ENCODE measurements at regions not wholly inside any gene's neighbourhood (a gene's known extent, or its start where the extent isn't known, plus 50 kb on each side); places are given as distances from the start of the nearest gene placed in this dataset.
"Not testable (repeated sequence)": the region's sequence is repeated elsewhere in the genome, so short reads cannot be mapped to it uniquely, and the experiment has no call there.

DNA sequence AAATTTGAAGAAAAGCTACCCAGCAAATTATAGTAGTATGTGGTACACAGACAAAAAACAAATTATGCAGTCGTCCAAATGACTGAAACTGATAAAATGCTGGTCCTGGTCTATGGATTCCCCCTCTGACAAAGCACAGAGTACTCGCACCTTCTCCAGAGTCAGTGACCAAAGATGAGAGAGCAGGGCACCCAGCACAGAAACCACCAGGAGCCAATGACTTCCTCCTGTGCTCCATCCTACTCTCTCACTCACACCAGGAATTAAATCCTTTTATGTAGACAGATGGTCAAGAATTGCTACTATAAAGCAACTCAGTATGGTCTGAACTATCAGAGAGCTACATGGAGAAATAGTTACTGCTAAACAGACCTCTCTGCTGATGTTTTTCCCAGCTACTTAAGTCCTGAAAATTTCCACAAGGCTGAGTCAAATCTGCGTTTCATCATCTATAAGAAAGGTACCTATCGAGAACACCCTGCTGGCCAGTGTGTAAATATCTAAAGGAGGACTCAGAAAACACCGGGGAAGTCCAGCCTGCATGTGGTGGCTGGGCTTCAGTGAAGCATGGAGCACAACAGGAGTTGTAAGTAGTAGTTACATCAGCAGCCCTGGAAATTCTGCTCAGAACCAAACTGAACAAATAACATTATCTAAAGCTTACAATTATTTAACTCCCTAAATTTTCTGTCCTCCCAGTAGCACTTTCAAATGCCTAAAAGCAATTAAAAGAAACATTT lies 84.5 kb upstream of the FBXO28 start:
- H3K4me3 ChIP-seq, H3K4me1 ChIP-seq, DNase-seq, H3K27ac ChIP-seq, H3K9me3 ChIP-seq, H3K27me3 ChIP-seq, H3K36me3 ChIP-seq: not testable (repeated sequence)

GRCh38 chr1:224028802-224029201 lies 85.1 kb upstream of the FBXO28 start:
- H3K9me3 ChIP-seq, H3K27me3 ChIP-seq, DNase-seq, H3K36me3 ChIP-seq, H3K4me3 ChIP-seq, H3K4me1 ChIP-seq, H3K27ac ChIP-seq: not testable (repeated sequence)

- not testable (repeated sequence) for H3K9me3 ChIP-seq, H3K27ac ChIP-seq, H3K36me3 ChIP-seq, DNase-seq, H3K27me3 ChIP-seq, H3K4me3 ChIP-seq, H3K4me1 ChIP-seq
Observed at GRCh38 chr1:224023122-224023521, 90.8 kb upstream of the FBXO28 start.

- H3K27me3 ChIP-seq, DNase-seq, H3K4me3 ChIP-seq, H3K4me1 ChIP-seq, H3K27ac ChIP-seq, H3K9me3 ChIP-seq, H3K36me3 ChIP-seq: not testable (repeated sequence)
Observed at GRCh38 chr1:224022249-224022970, 91.5 kb upstream of the FBXO28 start.

GRCh38 chr1:224019866-224020265 lies 94.0 kb upstream of the FBXO28 start:
- not testable (repeated sequence) for H3K4me3 ChIP-seq, H3K36me3 ChIP-seq, H3K4me1 ChIP-seq, H3K27ac ChIP-seq, DNase-seq, H3K9me3 ChIP-seq, H3K27me3 ChIP-seq

DNA sequence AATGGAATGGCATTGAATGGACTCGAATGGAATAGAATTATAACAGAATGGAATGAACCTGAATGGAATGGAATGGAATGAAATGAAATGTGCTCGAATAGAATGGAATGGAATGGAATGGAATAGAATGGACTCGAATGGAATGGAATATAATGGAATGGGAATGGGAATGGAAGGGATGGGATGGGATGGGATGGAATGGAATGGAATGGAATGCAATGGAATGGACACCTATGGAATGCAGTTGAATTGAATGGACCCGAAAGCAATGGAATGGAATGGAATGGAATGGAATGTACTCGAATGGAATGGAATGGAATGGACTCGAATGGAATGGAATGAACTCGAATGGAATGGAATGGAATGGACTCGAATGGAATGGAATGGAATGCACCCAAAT lies 98.1 kb upstream of the FBXO28 start:
- H3K4me1 ChIP-seq, H3K27me3 ChIP-seq, H3K27ac ChIP-seq, H3K4me3 ChIP-seq, H3K9me3 ChIP-seq, H3K36me3 ChIP-seq, DNase-seq: not testable (repeated sequence)

DNA sequence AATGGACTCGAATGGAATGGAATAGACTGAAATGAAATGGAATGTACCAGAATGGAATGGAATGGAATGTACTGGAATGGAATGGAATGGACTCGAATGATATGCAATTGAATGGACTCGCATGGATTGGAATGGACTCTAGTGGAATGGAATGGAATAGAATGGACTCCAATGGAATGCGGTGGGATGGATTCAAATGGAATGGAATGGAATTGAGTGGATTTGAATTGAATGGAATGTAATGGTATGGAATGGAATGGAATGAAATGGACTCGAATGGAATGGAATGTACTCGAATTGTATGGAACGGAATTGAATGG lies 99.6 kb upstream of the FBXO28 start:
- Histone ChIP-seq H3K36me3 (no peaks in the 10 kb centered on the region), H3K9me3 (peaks cover 0 to 9% (median 0%) of the 10 kb centered on the region in 4 donors), H3K4me1 (no peaks in the 10 kb centered on the region), H3K27ac (no peak overlapping the region), H3K4me3 (no peak overlapping the region), H3K27me3 (no peaks in the 10 kb centered on the region)
- TF ChIP-seq POLR2A (IDR thresholded peaks at IDR 0.05) = no peak
- TF ChIP-seq, protein P1, sequence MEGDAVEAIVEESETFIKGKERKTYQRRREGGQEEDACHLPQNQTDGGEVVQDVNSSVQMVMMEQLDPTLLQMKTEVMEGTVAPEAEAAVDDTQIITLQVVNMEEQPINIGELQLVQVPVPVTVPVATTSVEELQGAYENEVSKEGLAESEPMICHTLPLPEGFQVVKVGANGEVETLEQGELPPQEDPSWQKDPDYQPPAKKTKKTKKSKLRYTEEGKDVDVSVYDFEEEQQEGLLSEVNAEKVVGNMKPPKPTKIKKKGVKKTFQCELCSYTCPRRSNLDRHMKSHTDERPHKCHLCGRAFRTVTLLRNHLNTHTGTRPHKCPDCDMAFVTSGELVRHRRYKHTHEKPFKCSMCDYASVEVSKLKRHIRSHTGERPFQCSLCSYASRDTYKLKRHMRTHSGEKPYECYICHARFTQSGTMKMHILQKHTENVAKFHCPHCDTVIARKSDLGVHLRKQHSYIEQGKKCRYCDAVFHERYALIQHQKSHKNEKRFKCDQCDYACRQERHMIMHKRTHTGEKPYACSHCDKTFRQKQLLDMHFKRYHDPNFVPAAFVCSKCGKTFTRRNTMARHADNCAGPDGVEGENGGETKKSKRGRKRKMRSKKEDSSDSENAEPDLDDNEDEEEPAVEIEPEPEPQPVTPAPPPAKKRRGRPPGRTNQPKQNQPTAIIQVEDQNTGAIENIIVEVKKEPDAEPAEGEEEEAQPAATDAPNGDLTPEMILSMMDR (IDR thresholded peaks at IDR 0.05) = no peak
- DNase-seq = no peak

- H3K36me3 ChIP-seq, H3K4me1 ChIP-seq, DNase-seq: not testable (repeated sequence)
Observed at GRCh38 chr1:224013626-224014329, 100.1 kb upstream of the FBXO28 start.

DNA sequence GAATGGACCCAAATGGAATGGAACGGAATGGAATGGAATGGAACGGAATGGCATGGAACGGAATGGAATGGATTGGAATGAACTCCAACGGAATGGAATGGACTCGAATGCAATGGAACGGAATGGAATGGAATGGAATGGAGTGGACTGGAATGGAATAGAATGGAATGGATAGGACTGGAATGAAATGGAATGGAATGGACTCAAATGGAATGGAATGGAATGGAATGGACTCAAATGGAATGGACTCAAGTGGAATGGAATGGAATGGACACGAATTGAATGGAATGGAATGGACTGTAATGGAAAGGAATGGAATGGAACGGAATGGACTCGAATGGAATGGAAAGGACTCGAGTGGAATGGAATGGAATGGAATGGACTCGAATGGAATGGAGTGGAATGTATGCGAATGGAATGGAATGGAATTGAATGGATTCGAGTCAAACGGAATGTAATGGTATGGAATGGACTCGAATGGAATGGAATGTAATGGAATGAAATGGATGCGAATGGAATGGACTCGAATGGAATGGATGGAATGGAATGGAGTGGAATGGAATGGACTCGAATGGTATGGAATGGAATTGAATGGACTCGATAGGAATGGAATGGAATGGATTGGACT lies 101.0 kb upstream of the FBXO28 start:
- not testable (repeated sequence) for H3K36me3 ChIP-seq, H3K4me1 ChIP-seq, DNase-seq

More at GRCh38 chr1:224013626-224014329, 100.1 kb upstream of the FBXO28 start:
- H3K27ac ChIP-seq, H3K4me3 ChIP-seq, H3K9me3 ChIP-seq, H3K27me3 ChIP-seq: not testable (repeated sequence)

GRCh38 chr1:224012162-224012561 lies 101.7 kb upstream of the FBXO28 start:
- DNase-seq, H3K27me3 ChIP-seq, H3K36me3 ChIP-seq, H3K27ac ChIP-seq, H3K4me1 ChIP-seq, H3K9me3 ChIP-seq, H3K4me3 ChIP-seq: not testable (repeated sequence)

More for the DNA sequence above, 101.0 kb upstream of the FBXO28 start:
- not testable (repeated sequence) for H3K27ac ChIP-seq, H3K4me3 ChIP-seq, H3K9me3 ChIP-seq, H3K27me3 ChIP-seq

DNA sequence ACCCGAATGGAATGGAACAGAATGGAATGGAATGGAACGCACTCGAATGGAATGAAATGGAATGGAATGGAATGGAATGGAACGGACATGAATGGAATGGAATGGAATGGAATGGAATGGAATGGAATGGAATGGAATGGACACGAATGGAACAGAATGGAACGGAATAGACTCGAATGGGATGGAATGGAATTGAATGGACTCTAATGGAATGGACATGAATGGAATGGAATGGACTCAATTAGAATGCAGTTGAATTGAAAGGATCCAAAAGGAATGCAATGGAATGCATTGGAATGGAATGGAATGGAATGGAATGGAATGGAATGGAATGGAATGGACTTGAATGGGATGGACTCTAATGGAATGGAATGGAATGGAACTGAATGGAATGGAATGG lies 102.2 kb upstream of the FBXO28 start:
- not testable (repeated sequence) for H3K4me1 ChIP-seq, DNase-seq, H3K27ac ChIP-seq, H3K36me3 ChIP-seq, H3K27me3 ChIP-seq, H3K4me3 ChIP-seq, H3K9me3 ChIP-seq

DNA sequence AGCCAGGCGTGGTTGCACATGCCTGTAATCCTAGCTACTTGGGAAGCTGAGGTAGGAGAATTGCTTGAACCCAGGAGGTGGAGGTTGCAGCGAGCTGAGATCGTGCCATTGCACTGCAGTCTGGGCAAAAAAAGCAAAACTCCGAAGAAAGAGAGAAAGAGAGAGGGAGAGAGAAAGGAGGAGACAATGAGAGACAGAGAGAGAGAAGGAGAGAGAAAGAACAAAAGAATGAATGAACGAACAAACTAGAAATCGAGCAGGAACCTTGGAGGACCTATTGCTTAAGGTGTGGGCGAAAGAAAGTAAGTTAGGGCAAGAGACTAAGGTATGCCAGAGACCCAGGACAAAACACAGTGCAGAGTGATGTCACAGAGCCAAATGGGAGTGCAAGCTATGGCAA lies 102.8 kb upstream of the FBXO28 start:
- not testable (repeated sequence) for H3K9me3 ChIP-seq, H3K4me3 ChIP-seq, H3K4me1 ChIP-seq, H3K27ac ChIP-seq, DNase-seq, H3K27me3 ChIP-seq, H3K36me3 ChIP-seq

DNA sequence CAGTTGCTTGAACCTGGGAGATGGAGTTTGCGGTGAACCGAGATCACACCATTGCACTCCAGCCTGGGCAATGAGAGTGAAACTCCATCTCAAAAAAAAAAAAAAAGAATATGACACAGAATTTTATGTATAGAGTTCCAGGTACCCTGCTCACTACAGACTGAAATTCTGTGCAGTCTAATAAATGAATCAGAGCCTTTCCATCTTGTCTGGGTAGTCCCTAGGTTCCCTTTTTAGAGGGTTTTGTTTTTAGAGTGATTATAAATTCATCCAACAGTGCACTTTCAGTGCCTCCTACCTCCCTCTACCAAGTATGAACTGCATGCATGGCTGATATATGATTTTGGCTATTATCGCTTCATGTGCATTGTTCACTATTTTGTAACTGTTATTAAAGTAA lies 107.9 kb upstream of the FBXO28 start:
- not testable (repeated sequence) for H3K27ac ChIP-seq, DNase-seq, H3K4me3 ChIP-seq, H3K9me3 ChIP-seq, H3K4me1 ChIP-seq, H3K36me3 ChIP-seq, H3K27me3 ChIP-seq

Data from Peyer's patch (tissue), 4 donors.